ENCODE measurements at regions not wholly inside any gene's neighbourhood (a gene's known extent, or its start where the extent isn't known, plus 50 kb on each side); places are given as distances from the start of the nearest gene placed in this dataset.

GRCh38 chr3:147940405-147941193 lies 531.4 kb downstream of the ZIC1 start:
- DNase-seq: no peak

DNA sequence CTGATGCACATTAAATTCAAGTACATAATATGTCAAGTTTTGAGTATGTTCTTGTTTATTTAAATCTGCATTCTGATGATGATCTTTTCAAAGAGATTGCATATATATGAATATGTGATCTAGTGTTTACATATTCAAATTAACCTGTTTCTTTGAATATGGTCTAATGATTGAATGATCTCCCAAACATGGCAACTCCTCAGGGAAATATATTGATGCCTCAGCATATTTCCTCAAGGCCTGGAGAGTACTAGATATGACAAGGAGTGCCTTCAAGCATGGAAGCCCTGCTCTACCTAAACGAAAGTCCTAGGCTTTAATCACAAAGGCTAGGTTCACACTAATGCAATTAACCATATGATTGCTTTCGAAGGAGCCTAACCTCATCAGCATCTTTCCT lies 532.8 kb downstream of the ZIC1 start:
- no peak for DNase-seq

DNA sequence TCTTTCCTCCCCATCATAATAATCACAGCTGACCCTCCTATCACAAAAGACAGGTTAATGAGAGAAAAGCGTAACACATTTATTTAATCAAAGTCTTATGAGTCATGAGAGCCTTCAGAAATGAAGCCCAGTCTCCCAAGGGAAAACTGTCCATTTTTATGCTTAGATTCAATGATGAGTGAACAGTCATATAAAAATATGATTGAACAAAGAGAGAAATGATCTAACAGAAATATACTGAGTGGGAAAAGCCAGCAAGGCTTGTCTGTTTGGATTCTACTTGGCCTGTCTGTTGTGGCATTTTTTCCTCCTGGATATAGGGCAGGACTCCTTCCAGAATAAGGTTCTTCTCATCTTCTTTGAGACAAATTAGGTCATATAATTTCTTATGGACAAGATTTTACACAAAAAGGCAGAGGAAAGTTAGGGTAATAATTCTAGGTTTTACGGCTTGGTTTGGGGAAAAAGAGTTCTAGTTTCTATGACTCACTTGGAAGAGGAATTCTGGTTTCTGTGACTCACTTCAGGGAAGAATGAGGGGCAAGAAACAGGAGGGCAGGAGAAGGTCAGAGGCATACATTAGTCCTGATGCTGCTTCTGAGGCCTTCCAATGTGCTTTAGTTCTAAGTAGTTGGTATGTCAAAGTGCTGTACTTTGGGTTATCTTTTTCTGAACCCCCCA lies 534.2 kb downstream of the ZIC1 start:
- no peak for DNase-seq

DNA sequence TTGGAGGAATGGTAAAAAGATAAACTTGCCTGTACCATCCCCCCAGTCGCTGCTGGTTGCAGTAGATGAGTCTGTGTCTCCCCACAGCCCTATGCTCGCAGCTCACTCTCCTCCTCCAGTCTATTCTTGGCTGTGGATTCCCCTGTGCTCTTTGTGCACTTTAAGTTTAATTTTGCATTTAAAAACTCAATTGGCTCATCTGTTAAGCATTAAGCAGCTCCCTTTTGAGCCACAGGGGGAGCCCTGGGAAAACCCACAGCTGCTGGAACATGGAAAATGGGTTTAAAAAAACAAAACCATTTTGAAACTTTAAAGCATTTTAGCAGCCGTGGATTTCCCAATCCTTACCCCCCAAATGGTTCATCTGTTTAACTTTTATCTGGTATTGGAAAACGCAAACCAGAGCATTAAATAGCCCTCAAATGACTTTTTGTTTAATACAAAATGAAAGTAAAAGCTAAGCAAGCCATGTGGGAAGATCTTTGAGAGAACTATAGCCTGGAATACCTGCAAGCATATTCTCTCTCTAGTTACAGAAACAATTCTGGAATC lies 536.9 kb downstream of the ZIC1 start:
- no peak for DNase-seq

GRCh38 chr3:147956615-147957014 lies 547.5 kb downstream of the ZIC1 start:
- DNase-seq: no peak

- no peak for DNase-seq
Observed at GRCh38 chr3:147958754-147959153, 549.6 kb downstream of the ZIC1 start.

DNA sequence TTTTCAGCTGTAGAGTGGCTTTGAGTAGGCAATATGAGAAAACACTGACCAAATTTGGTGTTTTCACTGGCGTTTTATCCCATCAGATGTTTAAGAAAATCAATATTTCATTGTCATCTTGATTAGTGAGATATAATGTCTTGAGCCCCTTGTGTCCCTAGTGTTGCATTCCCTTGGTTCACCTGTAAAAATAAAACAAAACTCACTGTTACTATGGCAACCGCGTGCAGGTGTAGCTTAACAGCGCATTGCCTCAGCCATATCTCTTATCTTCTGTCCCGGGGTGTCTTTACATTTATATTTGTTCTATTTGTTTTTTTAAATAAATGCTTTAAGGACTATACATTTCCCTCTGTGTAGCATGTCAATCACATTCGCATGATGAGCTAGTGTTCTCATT lies 551.6 kb downstream of the ZIC1 start:
- no peak for DNase-seq

GRCh38 chr3:147962408-147963164 lies 553.4 kb downstream of the ZIC1 start:
- no peak for DNase-seq

DNA sequence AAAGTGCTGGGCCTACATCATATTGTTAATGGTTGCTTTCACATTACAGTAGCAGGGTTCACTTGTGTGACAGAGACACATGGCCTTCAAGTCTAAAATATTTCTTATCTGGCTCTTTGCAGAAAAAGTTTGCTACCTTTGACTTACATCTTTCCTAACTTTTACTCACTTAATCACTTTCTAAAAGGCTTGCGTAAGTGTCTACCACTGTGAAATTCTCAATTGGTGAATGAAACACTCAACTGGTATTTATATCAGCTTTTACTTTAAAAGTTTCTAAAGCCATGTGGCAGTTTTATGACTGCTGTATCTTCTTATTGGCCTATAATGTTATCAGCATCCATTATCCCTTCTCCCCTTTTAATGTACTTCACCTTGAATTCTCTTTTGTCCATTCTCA lies 554.5 kb downstream of the ZIC1 start:
- no peak for DNase-seq

DNA sequence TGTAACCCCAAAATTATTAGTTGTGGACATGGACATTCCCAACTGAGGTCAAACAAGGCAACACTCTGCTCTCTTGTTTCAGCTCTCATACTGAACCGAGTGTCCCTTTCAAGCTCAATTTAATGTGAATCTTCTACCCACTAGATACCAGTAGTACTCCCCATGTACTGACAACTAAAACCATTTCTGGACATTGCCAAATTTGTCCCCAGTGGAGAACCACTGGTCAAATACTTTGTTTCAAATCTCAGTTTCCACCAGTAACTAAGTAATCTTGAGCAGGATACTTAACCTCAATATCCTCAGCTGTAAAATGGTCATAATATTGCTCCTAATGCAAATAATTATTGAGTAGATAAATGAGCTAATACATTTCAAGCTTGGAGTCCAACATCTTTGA lies 566.0 kb downstream of the ZIC1 start:
- no peak for DNase-seq

DNA sequence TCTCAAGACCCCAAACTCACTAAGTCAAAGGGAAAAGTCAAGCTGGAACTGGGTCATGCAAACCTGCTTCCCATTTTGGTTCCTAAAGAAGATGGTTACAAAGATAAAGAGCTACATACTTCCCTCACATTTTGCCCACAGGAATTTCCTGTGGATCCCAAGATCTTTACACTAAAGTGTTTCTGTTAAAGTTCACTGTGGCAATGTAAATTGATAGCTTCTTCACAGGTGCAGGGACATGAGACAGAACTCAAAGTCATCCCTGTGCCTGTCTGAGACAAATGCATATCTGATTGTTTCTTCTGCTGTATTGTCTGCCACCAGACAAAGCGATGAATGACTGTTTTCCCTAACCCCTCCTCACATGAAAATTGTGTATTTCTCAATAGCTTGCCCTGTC lies 567.8 kb downstream of the ZIC1 start:
- DNase-seq: no peak

DNA sequence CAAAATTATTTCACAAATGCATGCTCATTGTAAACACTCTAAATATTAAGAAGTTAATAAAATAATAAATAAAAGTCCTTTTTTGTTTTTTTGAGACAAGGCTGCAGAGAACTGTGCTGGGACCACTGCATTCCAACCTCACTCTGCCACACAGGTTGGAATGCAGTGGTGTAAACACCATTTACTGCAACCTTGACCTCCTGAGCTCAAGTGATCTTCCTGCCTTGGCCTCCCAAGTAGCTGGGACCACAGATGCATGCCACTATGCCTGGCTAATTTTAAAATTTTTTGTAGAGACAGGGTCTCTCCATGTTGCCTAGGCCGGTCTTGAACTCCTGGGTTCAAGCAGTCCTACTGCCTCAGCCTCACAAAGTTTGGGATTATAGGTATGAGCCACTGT lies 578.4 kb downstream of the ZIC1 start:
- DNase-seq: no peak

DNA sequence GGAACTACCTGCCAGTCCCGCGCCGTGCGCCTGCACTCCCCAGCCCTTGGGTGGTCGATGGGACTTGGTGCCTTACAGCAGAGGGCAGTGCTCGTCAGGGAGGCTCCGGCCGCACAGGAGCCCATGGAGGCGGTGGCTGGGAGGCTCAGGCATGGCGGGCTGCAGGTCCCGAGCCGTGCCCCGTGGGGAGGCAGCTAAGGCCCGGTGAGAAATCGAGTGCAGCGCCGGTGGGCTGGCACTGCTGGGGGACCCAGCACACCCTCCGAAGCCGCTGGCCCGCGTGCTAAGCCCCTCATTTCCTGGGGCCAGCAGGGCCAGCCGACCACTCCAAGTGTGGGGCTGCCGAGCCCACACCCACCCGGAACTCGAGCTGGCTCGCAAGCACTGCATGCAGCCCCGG lies 580.2 kb downstream of the ZIC1 start:
- DNase-seq: no peak

DNA sequence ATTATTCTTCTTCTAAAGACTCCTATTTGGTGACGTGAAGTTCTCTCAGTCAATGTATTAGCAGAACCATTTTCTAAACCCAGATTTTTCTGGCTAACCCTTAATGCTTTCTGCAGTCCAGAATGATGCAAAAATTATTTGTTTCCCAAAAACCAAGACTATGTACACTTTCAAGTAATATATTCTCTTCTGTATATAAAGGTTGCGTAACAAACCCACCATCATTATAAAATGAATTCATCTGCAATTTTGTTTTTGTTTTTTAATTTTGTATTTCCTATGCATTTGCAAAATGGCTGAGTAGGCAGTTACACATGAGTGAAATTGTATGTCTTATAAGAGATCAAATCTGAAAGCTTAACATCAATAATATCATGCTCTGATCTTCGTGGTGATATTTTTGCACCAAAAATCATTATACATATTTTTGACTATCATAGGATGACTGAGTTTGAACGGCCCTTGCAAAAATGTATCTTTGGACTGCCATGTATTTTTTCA lies 593.6 kb downstream of the ZIC1 start:
- DNase-seq: no peak

- no peak for DNase-seq
Observed at GRCh38 chr3:148004331-148004730, 595.2 kb downstream of the ZIC1 start.

GRCh38 chr3:148005456-148005855 lies 596.3 kb downstream of the ZIC1 start:
- DNase-seq: no peak

DNA sequence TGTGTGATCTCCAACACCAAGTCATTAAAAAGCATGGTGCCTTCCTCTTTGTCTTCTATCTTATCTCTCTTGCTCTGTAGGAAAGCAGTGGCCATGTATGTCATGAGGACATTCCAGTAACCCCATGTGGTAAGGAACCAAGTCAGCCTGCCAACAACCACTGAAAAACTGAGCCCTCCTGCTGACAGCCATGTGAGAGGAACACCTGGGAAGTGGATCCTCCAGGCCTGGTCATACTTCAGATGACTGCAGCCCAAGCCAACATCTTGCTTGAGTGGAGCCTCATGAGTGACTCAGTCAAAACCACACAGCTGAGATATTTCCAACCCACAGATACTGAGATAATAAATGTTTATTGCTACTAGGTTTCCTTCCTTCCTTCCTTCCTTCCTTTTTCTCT lies 597.3 kb downstream of the ZIC1 start:
- no peak for DNase-seq

DNA sequence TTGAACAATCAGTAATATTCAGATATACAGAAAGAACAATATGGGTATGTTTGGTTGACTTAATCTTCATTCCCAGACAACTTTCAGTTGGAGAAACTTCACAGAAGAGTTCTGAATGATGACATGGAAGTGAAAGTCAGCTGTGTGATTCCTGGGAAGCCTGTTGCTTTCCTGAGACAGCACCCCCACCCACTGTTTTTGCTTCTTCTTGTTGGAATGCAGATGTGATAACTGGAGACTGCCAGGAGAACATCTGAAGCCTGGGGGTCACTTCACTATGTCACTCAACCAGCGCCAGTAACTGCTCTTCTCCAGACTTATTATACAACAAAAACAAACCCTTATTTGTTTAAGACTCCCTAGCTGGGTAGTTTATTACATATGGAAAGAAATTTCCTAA lies 599.4 kb downstream of the ZIC1 start:
- DNase-seq: no peak

GRCh38 chr3:148020861-148021260 lies 611.7 kb downstream of the ZIC1 start:
- no peak for DNase-seq

GRCh38 chr3:148021381-148021780 lies 612.2 kb downstream of the ZIC1 start:
- DNase-seq: no peak

DNA sequence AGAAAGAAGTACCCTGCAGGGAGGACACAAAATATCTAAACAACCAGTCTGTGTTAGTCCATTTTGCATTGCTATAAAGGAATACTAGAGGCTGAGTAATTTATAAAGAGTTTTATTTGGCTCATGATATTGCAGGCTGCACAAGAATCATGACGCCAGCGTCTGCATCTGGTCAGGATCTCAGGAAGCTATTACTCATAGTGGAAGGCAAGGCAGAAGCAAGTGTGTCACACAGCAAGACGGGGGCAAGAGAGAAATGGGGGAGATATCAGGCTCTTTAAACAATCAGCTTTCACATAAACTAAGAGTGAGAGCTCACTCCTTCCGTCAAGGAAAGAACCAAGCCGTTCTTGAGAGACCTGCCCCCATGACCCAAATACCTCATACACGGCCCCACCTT lies 614.8 kb downstream of the ZIC1 start:
- DNase-seq: no peak

- no peak for DNase-seq
Observed at GRCh38 chr3:148026009-148026588, 616.9 kb downstream of the ZIC1 start.

- no peak for DNase-seq
Observed at GRCh38 chr3:148030975-148031374, 621.8 kb downstream of the ZIC1 start.
